ENCODE measurements at regions not wholly inside any gene's neighbourhood (a gene's known extent, or its start where the extent isn't known, plus 50 kb on each side); places are given as distances from the start of the nearest gene placed in this dataset.

DNA sequence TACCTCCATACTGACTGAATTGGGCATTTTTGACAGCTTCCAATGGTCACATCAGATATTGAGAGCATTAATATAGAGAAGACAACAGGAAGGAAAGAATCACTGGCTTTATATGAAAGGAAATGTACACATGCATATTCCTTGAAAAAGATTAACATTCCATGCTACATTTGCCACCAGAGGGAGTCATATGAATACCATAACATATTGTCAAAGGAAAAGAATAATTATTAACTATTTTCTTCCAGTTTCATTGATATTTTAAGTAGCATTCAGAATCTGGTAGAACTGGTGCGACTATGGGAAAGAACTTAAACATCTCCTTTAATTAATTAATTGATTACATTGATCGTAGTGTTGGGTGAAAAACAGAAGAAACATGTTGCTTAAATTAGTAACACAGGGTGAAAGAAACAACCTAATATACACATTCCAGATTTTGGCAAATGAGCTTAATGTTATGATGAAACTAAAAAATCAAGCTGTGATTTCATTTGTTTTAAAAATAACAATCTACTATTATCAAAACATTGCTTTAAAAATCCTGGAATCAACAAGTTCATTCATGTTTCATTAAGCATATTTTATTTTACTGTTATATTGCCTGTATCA, 71.5 kb downstream of the GPR85 start:
- TF ChIP-seq, protein P1, sequence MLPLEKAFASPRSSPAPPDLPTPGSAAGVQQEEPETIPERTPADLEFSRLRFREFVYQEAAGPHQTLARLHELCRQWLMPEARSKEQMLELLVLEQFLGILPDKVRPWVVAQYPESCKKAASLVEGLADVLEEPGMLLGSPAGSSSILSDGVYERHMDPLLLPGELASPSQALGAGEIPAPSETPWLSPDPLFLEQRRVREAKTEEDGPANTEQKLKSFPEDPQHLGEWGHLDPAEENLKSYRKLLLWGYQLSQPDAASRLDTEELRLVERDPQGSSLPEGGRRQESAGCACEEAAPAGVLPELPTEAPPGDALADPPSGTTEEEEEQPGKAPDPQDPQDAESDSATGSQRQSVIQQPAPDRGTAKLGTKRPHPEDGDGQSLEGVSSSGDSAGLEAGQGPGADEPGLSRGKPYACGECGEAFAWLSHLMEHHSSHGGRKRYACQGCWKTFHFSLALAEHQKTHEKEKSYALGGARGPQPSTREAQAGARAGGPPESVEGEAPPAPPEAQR (tag by site-specific recombination; IDR thresholded peaks at IDR 0.05), result no peak
- TF ChIP-seq ZNF792 (tag by site-specific recombination; IDR thresholded peaks at IDR 0.05) (no peak), GLIS1 (tag by site-specific recombination; IDR thresholded peaks at IDR 0.05) (no peak), ZNF747 (tag by site-specific recombination; IDR thresholded peaks at IDR 0.05) (no peak), YY1 (tag by site-specific recombination; IDR thresholded peaks at IDR 0.05) (no peak), SP2 (tag by site-specific recombination; IDR thresholded peaks at IDR 0.05) (no peak), REPIN1 (tag by site-specific recombination; IDR thresholded peaks at IDR 0.05; ENCODE audit: low read depth) (no peak), ZNF514 (tag by site-specific recombination; IDR thresholded peaks at IDR 0.05) (no peak), SP7 (tag by site-specific recombination; IDR thresholded peaks at IDR 0.05) (no peak)
- TF ChIP-seq, protein P2, sequence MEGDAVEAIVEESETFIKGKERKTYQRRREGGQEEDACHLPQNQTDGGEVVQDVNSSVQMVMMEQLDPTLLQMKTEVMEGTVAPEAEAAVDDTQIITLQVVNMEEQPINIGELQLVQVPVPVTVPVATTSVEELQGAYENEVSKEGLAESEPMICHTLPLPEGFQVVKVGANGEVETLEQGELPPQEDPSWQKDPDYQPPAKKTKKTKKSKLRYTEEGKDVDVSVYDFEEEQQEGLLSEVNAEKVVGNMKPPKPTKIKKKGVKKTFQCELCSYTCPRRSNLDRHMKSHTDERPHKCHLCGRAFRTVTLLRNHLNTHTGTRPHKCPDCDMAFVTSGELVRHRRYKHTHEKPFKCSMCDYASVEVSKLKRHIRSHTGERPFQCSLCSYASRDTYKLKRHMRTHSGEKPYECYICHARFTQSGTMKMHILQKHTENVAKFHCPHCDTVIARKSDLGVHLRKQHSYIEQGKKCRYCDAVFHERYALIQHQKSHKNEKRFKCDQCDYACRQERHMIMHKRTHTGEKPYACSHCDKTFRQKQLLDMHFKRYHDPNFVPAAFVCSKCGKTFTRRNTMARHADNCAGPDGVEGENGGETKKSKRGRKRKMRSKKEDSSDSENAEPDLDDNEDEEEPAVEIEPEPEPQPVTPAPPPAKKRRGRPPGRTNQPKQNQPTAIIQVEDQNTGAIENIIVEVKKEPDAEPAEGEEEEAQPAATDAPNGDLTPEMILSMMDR (tag by site-specific recombination; IDR thresholded peaks at IDR 0.05), result 0 out of 2 replicates have a peak, but pooled peaks have one; percentile 17
- TF ChIP-seq, protein P3, sequence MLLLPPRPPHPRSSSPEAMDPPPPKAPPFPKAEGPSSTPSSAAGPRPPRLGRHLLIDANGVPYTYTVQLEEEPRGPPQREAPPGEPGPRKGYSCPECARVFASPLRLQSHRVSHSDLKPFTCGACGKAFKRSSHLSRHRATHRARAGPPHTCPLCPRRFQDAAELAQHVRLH (tag by site-specific recombination; IDR thresholded peaks at IDR 0.05), result no peak
- TF ChIP-seq, protein P4, sequence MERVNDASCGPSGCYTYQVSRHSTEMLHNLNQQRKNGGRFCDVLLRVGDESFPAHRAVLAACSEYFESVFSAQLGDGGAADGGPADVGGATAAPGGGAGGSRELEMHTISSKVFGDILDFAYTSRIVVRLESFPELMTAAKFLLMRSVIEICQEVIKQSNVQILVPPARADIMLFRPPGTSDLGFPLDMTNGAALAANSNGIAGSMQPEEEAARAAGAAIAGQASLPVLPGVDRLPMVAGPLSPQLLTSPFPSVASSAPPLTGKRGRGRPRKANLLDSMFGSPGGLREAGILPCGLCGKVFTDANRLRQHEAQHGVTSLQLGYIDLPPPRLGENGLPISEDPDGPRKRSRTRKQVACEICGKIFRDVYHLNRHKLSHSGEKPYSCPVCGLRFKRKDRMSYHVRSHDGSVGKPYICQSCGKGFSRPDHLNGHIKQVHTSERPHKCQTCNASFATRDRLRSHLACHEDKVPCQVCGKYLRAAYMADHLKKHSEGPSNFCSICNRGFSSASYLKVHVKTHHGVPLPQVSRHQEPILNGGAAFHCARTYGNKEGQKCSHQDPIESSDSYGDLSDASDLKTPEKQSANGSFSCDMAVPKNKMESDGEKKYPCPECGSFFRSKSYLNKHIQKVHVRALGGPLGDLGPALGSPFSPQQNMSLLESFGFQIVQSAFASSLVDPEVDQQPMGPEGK (tag by site-specific recombination; IDR thresholded peaks at IDR 0.05), result no peak
- TF ChIP-seq, protein P5, sequence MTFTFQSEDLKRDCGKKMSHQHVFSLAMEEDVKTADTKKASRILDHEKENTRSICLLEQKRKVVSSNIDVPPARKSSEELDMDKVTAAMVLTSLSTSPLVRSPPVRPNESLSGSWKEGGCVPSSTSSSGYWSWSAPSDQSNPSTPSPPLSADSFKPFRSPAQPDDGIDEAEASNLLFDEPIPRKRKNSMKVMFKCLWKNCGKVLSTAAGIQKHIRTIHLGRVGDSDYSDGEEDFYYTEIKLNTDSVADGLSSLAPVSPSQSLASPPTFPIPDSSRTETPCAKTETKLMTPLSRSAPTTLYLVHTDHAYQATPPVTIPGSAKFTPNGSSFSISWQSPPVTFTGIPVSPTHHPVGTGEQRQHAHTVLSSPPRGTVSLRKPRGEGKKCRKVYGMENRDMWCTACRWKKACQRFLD (tag by site-specific recombination; IDR thresholded peaks at IDR 0.05), result no peak
